Neural progenitor cell (in vitro differentiated cells): ENCODE measurements at regions not wholly inside any gene's neighbourhood (a gene's known extent, or its start where the extent isn't known, plus 50 kb on each side); places are given as distances from the start of the nearest gene placed in this dataset.
A peak's percentile ranks its signal among the peaks of the same experiment; 100 is the strongest.

ENCODE experiments used
- DNase-seq: peaks from one replicate; pipeline ENCODE4 v3.0.0-alpha.2; 2016; ENCODE audit warnings: low spot score
- H2AFZ ChIP-seq: fragments of 200-600 bp; sonication (generic); replicated peaks from 2 replicates; pipeline ENCODE4 v1.6.1; 2016; ENCODE audit warnings: antibody characterized with exemption
- H3F3A ChIP-seq: fragments of 200-600 bp; sonication (generic); 2 replicates; pipeline ENCODE4 v1.6.1; 2016; ENCODE audit warnings: antibody characterized with exemption, low read depth
- H3K27ac ChIP-seq: fragments of 200-600 bp; sonication (generic); 2 replicates; pipeline ENCODE4 v1.5.1; 2016; ENCODE audit warnings: mild to moderate bottlenecking
- H3K27me3 ChIP-seq: fragments of 200-600 bp; sonication (generic); 2 replicates; pipeline ENCODE4 v1.6.1; 2016; ENCODE audit warnings: mild to moderate bottlenecking, moderate library complexity
- H3K36me3 ChIP-seq: fragments of 200-600 bp; sonication (generic); 2 replicates; pipeline ENCODE4 v1.5.1; 2016
- H3K4me1 ChIP-seq: fragments of 200-600 bp; sonication (generic); 2 replicates; pipeline ENCODE4 v1.6.1; 2016; ENCODE audit warnings: mixed run types
- H3K4me2 ChIP-seq: fragments of 200-600 bp; sonication (generic); 2 replicates; pipeline ENCODE4 v1.6.1; 2016
- H3K4me3 ChIP-seq: fragments of 200-600 bp; sonication (generic); 2 replicates; pipeline ENCODE4 v1.5.1; 2016
- H3K79me2 ChIP-seq: fragments of 200-600 bp; sonication (generic); 2 replicates; pipeline ENCODE4 v1.6.1; 2016; ENCODE audit warnings: low read depth
- H3K9ac ChIP-seq: fragments of 200-600 bp; sonication (generic); 2 replicates; pipeline ENCODE4 v1.6.1; 2016
- H3K9me3 ChIP-seq: fragments of 200-600 bp; sonication (generic); 2 replicates; pipeline ENCODE4 v1.5.1; 2016; ENCODE audit warnings: low read depth
- H4K20me1 ChIP-seq: fragments of 200-600 bp; sonication (generic); 2 replicates; pipeline ENCODE4 v1.6.1; 2016; ENCODE audit warnings: low read depth
- H3K27ac Mint-ChIP-seq: 3 replicates; pipeline ENCODE4 v1.8.0; 2021; ENCODE audit warnings: mixed read lengths
- H3K27me3 Mint-ChIP-seq: 2 replicates; pipeline ENCODE4 v1.8.0; 2022; ENCODE audit warnings: low read depth, mild to moderate bottlenecking, inconsistent platforms, moderate library complexity, mixed read lengths; ENCODE audit not compliant: insufficient read depth
- H3K36me3 Mint-ChIP-seq: 3 replicates; pipeline ENCODE4 v1.8.0; 2021; ENCODE audit warnings: mixed read lengths
- H3K4me1 Mint-ChIP-seq: 3 replicates; pipeline ENCODE4 v1.8.0; 2021; ENCODE audit warnings: mixed read lengths
- H3K4me3 Mint-ChIP-seq: 3 replicates; pipeline ENCODE4 v1.8.0; 2021; ENCODE audit warnings: mild to moderate bottlenecking, moderate library complexity, mixed read lengths
- H3K9me3 Mint-ChIP-seq: 3 replicates; pipeline ENCODE4 v1.8.0; 2020; ENCODE audit warnings: mixed read lengths
- EZH2 ChIP-seq: fragments of 200-600 bp; sonication (generic); IDR thresholded peaks from 2 replicates; pipeline ENCODE4 v1.6.1; 2017; ENCODE audit warnings: antibody characterized with exemption, mild to moderate bottlenecking, moderate library complexity
- EZH2phosphoT487 ChIP-seq: fragments of 200-600 bp; sonication (generic); IDR thresholded peaks from 2 replicates; pipeline ENCODE4 v1.6.1; 2017; ENCODE audit warnings: antibody characterized with exemption
- TF ChIP-seq, protein P1 (sequence below): fragments of 200-600 bp; sonication (generic); IDR thresholded peaks from 2 replicates; pipeline ENCODE4 v1.5.1; 2017; ENCODE audit warnings: antibody characterized with exemption, mild to moderate bottlenecking

DNA sequence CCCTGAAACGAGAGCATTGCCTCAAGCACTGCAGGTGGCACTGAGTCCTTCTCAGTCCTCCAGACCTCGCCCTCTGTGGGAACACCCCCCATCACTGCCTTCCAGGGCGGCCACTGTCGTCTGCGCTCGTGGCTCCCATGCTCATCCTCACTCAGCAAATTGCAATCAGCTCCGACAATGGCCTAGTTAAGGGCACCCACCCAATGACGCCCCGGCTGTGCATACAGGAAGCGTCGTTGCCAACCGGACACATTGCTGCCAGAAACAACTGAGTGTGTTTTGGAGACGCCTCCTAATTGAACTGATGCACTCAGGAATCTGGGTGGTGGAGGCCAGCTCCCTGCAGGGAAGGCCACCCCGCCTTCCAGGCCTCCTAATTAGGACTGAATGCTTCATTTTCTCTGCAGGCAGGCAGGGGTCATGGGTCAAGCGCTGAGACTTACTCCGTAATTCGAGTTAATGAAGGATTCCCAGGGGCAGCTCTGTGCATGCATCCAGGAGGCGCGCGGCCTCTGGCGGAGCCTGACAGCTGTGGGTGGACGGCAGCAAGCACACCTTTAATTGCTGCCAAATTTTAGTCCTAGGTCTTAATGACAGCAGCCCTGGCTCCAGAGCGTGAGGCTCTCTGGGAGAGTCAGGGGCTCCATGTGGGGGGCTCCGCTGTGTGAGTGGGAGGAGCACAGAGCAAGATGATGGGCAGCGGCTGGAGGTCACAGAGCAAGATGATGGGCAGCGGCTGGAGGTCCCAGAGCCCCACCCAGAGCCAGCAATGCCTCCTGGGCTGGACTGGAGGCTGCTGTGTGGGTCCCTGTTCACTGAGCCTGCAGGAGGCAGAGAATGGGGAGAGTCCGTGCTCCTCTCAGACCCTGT is 199.0 kb downstream of the BRD1 start:
- Histone ChIP-seq H3K27ac (peak overlapping the region; percentile 58), H4K20me1 (peaks cover 19% of the 10 kb centered on the region), H3K4me1 (peaks cover 51% of the 10 kb centered on the region), H3K4me2 (peak overlapping the region; percentile 71), H3K79me2 (no peaks in the 10 kb centered on the region), H3F3A (peaks cover 40% of the 10 kb centered on the region), H3K4me3 (no peak overlapping the region), H3K27me3 (no peaks in the 10 kb centered on the region), H3K9me3 (no peaks in the 10 kb centered on the region), H2AFZ (no peak overlapping the region), H3K36me3 (no peaks in the 10 kb centered on the region), H3K9ac (no peak overlapping the region)
- peaks cover 27% of the 10 kb centered on the region for H3K4me1 Mint-ChIP-seq
- H3K9me3 Mint-ChIP-seq, result no peaks in the 10 kb centered on the region
- H3K27me3 Mint-ChIP-seq, result peaks cover 21% of the 10 kb centered on the region
- no peaks in the 10 kb centered on the region for H3K36me3 Mint-ChIP-seq
- H3K4me3 Mint-ChIP-seq, result peak overlapping the region; percentile 52
- H3K27ac Mint-ChIP-seq, result peak overlapping the region; percentile 57
- TF ChIP-seq EZH2phosphoT487 (peak; percentile 52), EZH2 (no peak)
- TF ChIP-seq, protein P1, sequence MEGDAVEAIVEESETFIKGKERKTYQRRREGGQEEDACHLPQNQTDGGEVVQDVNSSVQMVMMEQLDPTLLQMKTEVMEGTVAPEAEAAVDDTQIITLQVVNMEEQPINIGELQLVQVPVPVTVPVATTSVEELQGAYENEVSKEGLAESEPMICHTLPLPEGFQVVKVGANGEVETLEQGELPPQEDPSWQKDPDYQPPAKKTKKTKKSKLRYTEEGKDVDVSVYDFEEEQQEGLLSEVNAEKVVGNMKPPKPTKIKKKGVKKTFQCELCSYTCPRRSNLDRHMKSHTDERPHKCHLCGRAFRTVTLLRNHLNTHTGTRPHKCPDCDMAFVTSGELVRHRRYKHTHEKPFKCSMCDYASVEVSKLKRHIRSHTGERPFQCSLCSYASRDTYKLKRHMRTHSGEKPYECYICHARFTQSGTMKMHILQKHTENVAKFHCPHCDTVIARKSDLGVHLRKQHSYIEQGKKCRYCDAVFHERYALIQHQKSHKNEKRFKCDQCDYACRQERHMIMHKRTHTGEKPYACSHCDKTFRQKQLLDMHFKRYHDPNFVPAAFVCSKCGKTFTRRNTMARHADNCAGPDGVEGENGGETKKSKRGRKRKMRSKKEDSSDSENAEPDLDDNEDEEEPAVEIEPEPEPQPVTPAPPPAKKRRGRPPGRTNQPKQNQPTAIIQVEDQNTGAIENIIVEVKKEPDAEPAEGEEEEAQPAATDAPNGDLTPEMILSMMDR, result peak; percentile 28
- peak; percentile 95 for DNase-seq

DNA sequence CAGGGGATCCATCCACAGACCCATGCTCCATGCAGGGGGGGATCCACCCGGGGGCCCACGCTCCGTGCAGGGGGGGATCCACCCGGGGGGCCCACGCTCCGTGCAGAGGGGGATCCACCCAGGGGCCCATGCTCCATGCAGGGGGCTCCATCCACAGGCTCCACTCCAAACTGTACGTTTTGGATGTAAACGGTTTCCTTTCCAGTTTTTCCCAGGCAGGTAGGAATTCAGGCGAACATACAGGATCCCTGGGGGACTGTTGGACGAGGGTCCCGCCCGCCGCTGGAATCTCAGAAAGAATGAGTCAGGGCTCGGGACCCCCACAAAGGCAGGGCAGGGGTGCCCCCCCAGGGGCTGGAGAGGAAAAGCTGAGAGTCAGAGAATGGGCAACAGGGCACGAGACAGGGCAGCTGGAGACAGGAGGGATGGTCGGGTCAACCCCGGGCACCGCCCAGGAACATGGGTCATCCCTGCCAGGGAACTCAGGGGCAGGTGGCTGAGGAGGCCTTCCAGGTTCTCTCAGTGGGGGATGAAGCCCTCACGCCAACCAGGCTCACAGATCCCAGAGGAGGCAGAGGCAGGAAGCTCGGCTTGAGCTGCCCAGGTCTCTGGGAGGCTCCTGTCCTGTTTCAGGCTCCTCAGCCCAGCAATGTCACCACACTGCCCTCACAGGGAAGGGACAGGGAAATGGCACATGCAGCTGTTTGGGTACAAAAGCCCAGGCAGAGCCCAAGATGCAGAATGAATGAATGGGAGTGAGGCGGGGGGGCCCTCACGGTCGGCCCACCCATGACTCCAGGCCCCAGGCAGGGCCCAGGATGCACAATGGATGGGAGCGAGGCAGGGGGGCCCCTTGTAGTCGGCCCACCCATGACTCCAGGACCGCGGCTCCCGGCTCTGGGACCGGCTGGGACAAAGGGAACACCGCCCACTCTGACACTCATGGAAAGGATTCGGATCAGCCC is 200.2 kb downstream of the BRD1 start:
- Histone ChIP-seq H4K20me1 (peaks cover 19% of the 10 kb centered on the region), H2AFZ (no peak overlapping the region), H3K79me2 (no peaks in the 10 kb centered on the region), H3K4me2 (peak overlapping the region; percentile 71), H3K4me1 (peaks cover 45% of the 10 kb centered on the region), H3K36me3 (no peaks in the 10 kb centered on the region), H3K27me3 (no peaks in the 10 kb centered on the region), H3K9ac (no peak overlapping the region), H3K9me3 (no peaks in the 10 kb centered on the region), H3K4me3 (no peak overlapping the region), H3F3A (peaks cover 32% of the 10 kb centered on the region), H3K27ac (peak overlapping the region; percentile 58)
- Mint-ChIP-seq H3K36me3 (no peaks in the 10 kb centered on the region), H3K9me3 (no peaks in the 10 kb centered on the region), H3K27me3 (peaks cover 21% of the 10 kb centered on the region), H3K27ac (no peak overlapping the region), H3K4me1 (peaks cover 23% of the 10 kb centered on the region), H3K4me3 (no peak overlapping the region)
- peak; percentile 70 for DNase-seq
- no peak for TF ChIP-seq EZH2
- TF ChIP-seq, protein P1, result peak; percentile 33
- no peak for TF ChIP-seq EZH2phosphoT487

DNA sequence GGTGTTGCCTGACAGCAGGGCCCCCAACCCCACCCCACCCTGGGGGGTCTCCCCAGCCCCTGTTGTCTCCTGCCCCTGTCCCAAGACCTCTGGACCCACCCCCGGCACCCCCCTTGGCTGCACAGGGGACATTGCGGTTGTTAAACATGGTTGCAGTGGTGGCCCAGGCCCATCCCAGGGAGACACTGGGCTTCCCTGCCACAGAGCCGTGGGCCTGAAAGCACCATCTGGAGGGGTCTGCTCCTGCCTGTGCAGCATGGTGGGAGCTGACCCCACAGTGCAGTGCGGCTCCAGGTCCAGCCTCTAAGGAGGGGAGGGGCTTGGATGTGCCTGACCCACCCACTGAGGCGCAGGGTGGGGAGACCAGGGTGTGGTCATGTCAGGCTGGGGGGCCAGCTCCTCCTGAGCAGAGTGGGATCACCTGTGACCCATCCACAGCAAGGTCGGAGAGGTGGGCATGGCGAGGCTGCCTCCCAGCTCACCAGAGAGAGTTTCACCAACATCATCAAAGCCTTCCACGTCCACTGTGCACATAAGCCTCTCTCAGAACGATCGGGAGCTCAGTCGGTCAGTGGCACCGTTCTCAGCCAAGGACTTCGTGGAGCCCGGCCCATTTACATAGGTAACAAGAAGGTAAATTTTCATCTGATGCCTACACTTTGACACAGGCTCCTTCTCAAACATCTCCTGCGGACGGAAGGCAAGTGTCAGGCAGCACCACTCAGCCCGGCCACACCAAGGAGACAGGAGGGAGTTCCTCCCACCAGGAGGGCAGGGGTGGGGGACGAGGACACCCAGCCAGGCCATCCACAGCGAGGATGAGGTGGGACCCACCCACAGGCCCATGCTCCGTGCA is 201.1 kb downstream of the BRD1 start:
- TF ChIP-seq, protein P1, result no peak
- TF ChIP-seq EZH2 (no peak), EZH2phosphoT487 (no peak)
- no peak overlapping the region for H2AFZ ChIP-seq
- H3K27me3 ChIP-seq, result no peaks in the 10 kb centered on the region
- Mint-ChIP-seq H3K27ac (no peak overlapping the region), H3K4me1 (peaks cover 21% of the 10 kb centered on the region), H3K36me3 (no peaks in the 10 kb centered on the region), H3K9me3 (no peaks in the 10 kb centered on the region), H3K27me3 (peaks cover 19% of the 10 kb centered on the region), H3K4me3 (no peak overlapping the region)
- no peaks in the 10 kb centered on the region for H3K36me3 ChIP-seq
- peaks cover 19% of the 10 kb centered on the region for H4K20me1 ChIP-seq
- DNase-seq, result no peak
- peaks cover 40% of the 10 kb centered on the region for H3K4me1 ChIP-seq
- no peaks in the 10 kb centered on the region for H3K9me3 ChIP-seq
- H3K9ac ChIP-seq, result no peak overlapping the region
- no peak overlapping the region for H3K4me3 ChIP-seq
- peaks cover 25% of the 10 kb centered on the region for H3F3A ChIP-seq
- no peak overlapping the region for H3K27ac ChIP-seq
- no peaks in the 10 kb centered on the region for H3K79me2 ChIP-seq
- H3K4me2 ChIP-seq, result no peak overlapping the region
